UCSD-AML1 (cell line): ENCODE measurements at regions not wholly inside any gene's neighbourhood (a gene's known extent, or its start where the extent isn't known, plus 50 kb on each side); places are given as distances from the start of the nearest gene placed in this dataset.

Source experiments
- DNase-seq: peaks from one replicate; lab custom pipeline; 2025; ENCODE audit not compliant: unreplicated experiment; lab: John Stamatoyannopoulos, UW

GRCh38 chr12:91610561-91610960, 427.9 kb upstream of the DCN start:
- no peak for DNase-seq

GRCh38 chr12:91609283-91609682, 426.7 kb upstream of the DCN start:
- DNase-seq: no peak

- no peak for DNase-seq
These were observed 425.9 kb upstream of the DCN start for GRCh38 chr12:91608542-91608941.

GRCh38 chr12:91606662-91607377, 424.2 kb upstream of the DCN start:
- DNase-seq: no peak

GRCh38 chr12:91604897-91605296, 422.3 kb upstream of the DCN start:
- no peak for DNase-seq

GRCh38 chr12:91603060-91603459, 420.4 kb upstream of the DCN start:
- DNase-seq: no peak

- DNase-seq: no peak
These were observed 418.4 kb upstream of the DCN start for GRCh38 chr12:91601054-91601453.

GRCh38 chr12:91594715-91595114, 412.1 kb upstream of the DCN start:
- no peak for DNase-seq

GRCh38 chr12:91591639-91591987, 409.0 kb upstream of the DCN start:
- DNase-seq: no peak

- no peak for DNase-seq
These were observed 408.5 kb upstream of the DCN start for GRCh38 chr12:91590966-91591638.

- no peak for DNase-seq
These were observed 406.3 kb upstream of the DCN start for GRCh38 chr12:91588874-91589454.

GRCh38 chr12:91586015-91586414, 403.4 kb upstream of the DCN start:
- DNase-seq: no peak

- no peak for DNase-seq
These were observed 400.2 kb upstream of the DCN start for GRCh38 chr12:91582811-91583210.

GRCh38 chr12:91579516-91580263, 397.1 kb upstream of the DCN start:
- no peak for DNase-seq

GRCh38 chr12:91577586-91578539, 395.2 kb upstream of the DCN start:
- DNase-seq: no peak

GRCh38 chr12:91576432-91576831, 393.8 kb upstream of the DCN start:
- DNase-seq: no peak

- no peak for DNase-seq
These were observed 393.0 kb upstream of the DCN start for GRCh38 chr12:91575630-91576029.

- DNase-seq: no peak
These were observed 392.4 kb upstream of the DCN start for GRCh38 chr12:91574975-91575374.

GRCh38 chr12:91574391-91574790, 391.8 kb upstream of the DCN start:
- DNase-seq: no peak

- DNase-seq: no peak
These were observed 390.3 kb upstream of the DCN start for GRCh38 chr12:91572869-91573268.

GRCh38 chr12:91567100-91567485, 384.5 kb upstream of the DCN start:
- no peak for DNase-seq
